SU-DHL-6 (cell line): ENCODE measurements at regions not wholly inside any gene's neighbourhood (a gene's known extent, or its start where the extent isn't known, plus 50 kb on each side); places are given as distances from the start of the nearest gene placed in this dataset.

Source experiments
- H2AFZ ChIP-seq: fragments of 200-600 bp; sonication (generic); 2 replicates; pipeline ENCODE4 v1.6.1; 2014; ENCODE audit warnings: low read depth, mild to moderate bottlenecking, moderate library complexity, mixed read lengths, antibody characterized with exemption, low read length; ENCODE audit not compliant: severe bottlenecking
- H3F3A ChIP-seq: fragments of 200-600 bp; shearing (Covaris generic); 2 replicates; pipeline ENCODE4 v1.6.0; 2016; ENCODE audit warnings: antibody characterized with exemption, mild to moderate bottlenecking; ENCODE audit not compliant: insufficient read depth
- H3K27ac ChIP-seq: fragments of 200-600 bp; sonication (generic); 2 replicates; pipeline ENCODE4 v1.5.1; 2016; ENCODE audit warnings: low read depth, mild to moderate bottlenecking, low read length, moderate library complexity, mixed read lengths
- H3K27me3 ChIP-seq: fragments of 200-600 bp; sonication (generic), shearing (Covaris generic); 2 replicates; pipeline ENCODE4 v1.6.0; 2014; ENCODE audit warnings: mild to moderate bottlenecking, low read length
- H3K36me3 ChIP-seq: fragments of 200-600 bp; sonication (generic); 2 replicates; pipeline ENCODE4 v1.6.1; 2014; ENCODE audit warnings: mild to moderate bottlenecking, low read length, mixed read lengths
- H3K4me2 ChIP-seq: fragments of 300-600, 200-600 bp; shearing (Covaris generic), sonication (generic); 2 replicates; pipeline ENCODE4 v1.6.0; 2014; ENCODE audit warnings: low read length, low read depth, mild to moderate bottlenecking; ENCODE audit not compliant: poor library complexity, severe bottlenecking
- H3K4me3 ChIP-seq: fragments of 200-600 bp; sonication (generic); 2 replicates; pipeline ENCODE4 v1.5.1; 2014; ENCODE audit warnings: antibody characterized with exemption, low read length, mild to moderate bottlenecking, mixed read lengths; ENCODE audit not compliant: insufficient read depth, poor library complexity, severe bottlenecking
- H3K79me2 ChIP-seq: fragments of 200-600 bp; sonication (generic); 2 replicates; pipeline ENCODE4 v1.6.1; 2014; ENCODE audit warnings: mild to moderate bottlenecking, low read length, moderate library complexity; ENCODE audit not compliant: insufficient read depth
- H3K9ac ChIP-seq: fragments of 200-600 bp; sonication (generic); 2 replicates; pipeline ENCODE4 v1.7.0; 2014; ENCODE audit warnings: mild to moderate bottlenecking, low read length
- H3K9me2 ChIP-seq: fragments of 200-600 bp; sonication (generic); replicated peaks from 2 replicates; pipeline ENCODE4 v1.6.1; 2014; ENCODE audit warnings: low read length; ENCODE audit not compliant: insufficient read depth
- H3K9me3 ChIP-seq: fragments of 200-600 bp; sonication (generic); 2 replicates; pipeline ENCODE4 v1.6.1; 2014; ENCODE audit warnings: low read length, mixed read lengths; ENCODE audit not compliant: insufficient read depth
- H4K20me1 ChIP-seq: fragments of 200-600 bp; sonication (generic); 2 replicates; pipeline ENCODE4 v1.6.1; 2014; ENCODE audit warnings: low read depth, mild to moderate bottlenecking, antibody characterized with exemption, low read length, moderate library complexity, mixed read lengths
- CTCF ChIP-seq: fragments of 200-600 bp; sonication (generic); IDR thresholded peaks from one replicate; pipeline ENCODE4 v1.5.1; 2017; ENCODE audit warnings: antibody characterized with exemption, mild to moderate bottlenecking, low read length, moderate library complexity; ENCODE audit not compliant: insufficient read depth, poor library complexity, severe bottlenecking
- EZH2phosphoT487 ChIP-seq: fragments of 200-600 bp; sonication (generic), shearing (Covaris generic); conservative IDR thresholded peaks from 2 replicates; pipeline ENCODE4 v1.6.1; 2018; ENCODE audit warnings: mild to moderate bottlenecking, antibody characterized with exemption, low read length, moderate library complexity, mixed read lengths

- Histone ChIP-seq H2AFZ (no peak overlapping the region), H3K9me3 (no peaks in the 10 kb centered on the region), H3K9me2 (no peaks in the 10 kb centered on the region), H4K20me1 (no peaks in the 10 kb centered on the region), H3F3A (no peaks in the 10 kb centered on the region), H3K9ac (no peak overlapping the region), H3K36me3 (no peaks in the 10 kb centered on the region), H3K79me2 (no peaks in the 10 kb centered on the region), H3K4me2 (no peak overlapping the region), H3K4me3 (no peak overlapping the region), H3K27ac (no peak overlapping the region), H3K27me3 (no peaks in the 10 kb centered on the region)
- TF ChIP-seq EZH2phosphoT487: no peak
- TF ChIP-seq CTCF: no peak
These were observed 74.0 kb upstream of the AFF2 start for GRCh38 chrX:148426467-148426866.

GRCh38 chrX:148441387-148441786 lies 59.0 kb upstream of the AFF2 start:
- Histone ChIP-seq H3K9me3 (no peaks in the 10 kb centered on the region), H3K9ac (no peak overlapping the region), H4K20me1 (no peaks in the 10 kb centered on the region), H3K4me3 (no peak overlapping the region), H2AFZ (no peak overlapping the region), H3K79me2 (no peaks in the 10 kb centered on the region), H3K36me3 (no peaks in the 10 kb centered on the region), H3F3A (no peaks in the 10 kb centered on the region), H3K4me2 (no peak overlapping the region), H3K27me3 (no peaks in the 10 kb centered on the region), H3K27ac (no peak overlapping the region), H3K9me2 (no peaks in the 10 kb centered on the region)
- TF ChIP-seq EZH2phosphoT487 (no peak), CTCF (no peak)

GRCh38 chrX:148443216-148443615 lies 57.2 kb upstream of the AFF2 start:
- H3K9me3 ChIP-seq: no peaks in the 10 kb centered on the region
- H3F3A ChIP-seq: no peaks in the 10 kb centered on the region
- no peak overlapping the region for H2AFZ ChIP-seq
- no peaks in the 10 kb centered on the region for H4K20me1 ChIP-seq
- H3K27ac ChIP-seq: no peak overlapping the region
- H3K9me2 ChIP-seq: no peaks in the 10 kb centered on the region
- H3K9ac ChIP-seq: no peak overlapping the region
- H3K79me2 ChIP-seq: no peaks in the 10 kb centered on the region
- no peak for TF ChIP-seq CTCF
- TF ChIP-seq EZH2phosphoT487: no peak
- H3K27me3 ChIP-seq: no peaks in the 10 kb centered on the region
- no peak overlapping the region for H3K4me3 ChIP-seq
- H3K4me2 ChIP-seq: no peak overlapping the region
- H3K36me3 ChIP-seq: no peaks in the 10 kb centered on the region
